ENCODE measurements at regions not wholly inside any gene's neighbourhood (a gene's known extent, or its start where the extent isn't known, plus 50 kb on each side); places are given as distances from the start of the nearest gene placed in this dataset.
A peak's percentile ranks its signal among the peaks of the same experiment; 100 is the strongest.

- DNase-seq: peak; percentile 27
Measured at GRCh38 chr17:77832180-77832560, 126.3 kb upstream of the TNRC6C start.

GRCh38 chr17:77833769-77834168 lies 124.7 kb upstream of the TNRC6C start:
- DNase-seq: peak; percentile 36

- peak; percentile 88 for DNase-seq
Measured at GRCh38 chr17:77834170-77835115, 124.1 kb upstream of the TNRC6C start.

- DNase-seq: peak; percentile 63
Measured at GRCh38 chr17:77836557-77837041, 121.9 kb upstream of the TNRC6C start.

- DNase-seq: peak; percentile 54
Measured at GRCh38 chr17:77837072-77837471, 121.4 kb upstream of the TNRC6C start.

- peak; percentile 50 for DNase-seq
Measured at GRCh38 chr17:77837917-77838316, 120.6 kb upstream of the TNRC6C start.

- DNase-seq: peak; percentile 48
Measured at GRCh38 chr17:77838748-77839697, 119.5 kb upstream of the TNRC6C start.

- DNase-seq: peak; percentile 45
Measured at GRCh38 chr17:77839698-77840512, 118.6 kb upstream of the TNRC6C start.

- peak; percentile 27 for DNase-seq
Measured at GRCh38 chr17:77840513-77841165, 117.9 kb upstream of the TNRC6C start.

- peak; percentile 34 for DNase-seq
Measured at GRCh38 chr17:77841742-77842527, 116.6 kb upstream of the TNRC6C start.

GRCh38 chr17:77842528-77843147 lies 115.9 kb upstream of the TNRC6C start:
- DNase-seq: no peak

- peak; percentile 85 for DNase-seq
Measured at GRCh38 chr17:77843255-77843895, 115.1 kb upstream of the TNRC6C start.

GRCh38 chr17:77843896-77844295 lies 114.6 kb upstream of the TNRC6C start:
- DNase-seq: no peak

GRCh38 chr17:77844681-77845080 lies 113.8 kb upstream of the TNRC6C start:
- no peak for DNase-seq

GRCh38 chr17:77845541-77846225 lies 112.8 kb upstream of the TNRC6C start:
- DNase-seq: no peak

- peak; percentile 61 for DNase-seq
Measured at GRCh38 chr17:77846531-77847085, 111.9 kb upstream of the TNRC6C start.

GRCh38 chr17:77847221-77848085 lies 111.0 kb upstream of the TNRC6C start:
- peak; percentile 60 for DNase-seq

GRCh38 chr17:77848257-77848656 lies 110.2 kb upstream of the TNRC6C start:
- peak; percentile 59 for DNase-seq
